Right forelimb (tissue), 1 donor: ENCODE measurements at regions not wholly inside any gene's neighbourhood (a gene's known extent, or its start where the extent isn't known, plus 50 kb on each side); places are given as distances from the start of the nearest gene placed in this dataset.

Source experiments
- DNase-seq: peaks from one replicate; pipeline ENCODE4 v3.0.0-alpha.2; 2018

GRCh38 chr1:81569761-81570160 lies 231.0 kb upstream of the ADGRL2 start:
- DNase-seq: no peak

GRCh38 chr1:81563632-81564031 lies 237.1 kb upstream of the ADGRL2 start:
- DNase-seq: no peak

GRCh38 chr1:81562934-81563333 lies 237.8 kb upstream of the ADGRL2 start:
- DNase-seq: no peak

- no peak for DNase-seq
Observed at GRCh38 chr1:81560629-81561028, 240.1 kb upstream of the ADGRL2 start.

- DNase-seq: no peak
Observed at GRCh38 chr1:81559662-81560350, 240.9 kb upstream of the ADGRL2 start.

- DNase-seq: no peak
Observed at GRCh38 chr1:81558291-81559076, 242.2 kb upstream of the ADGRL2 start.

- no peak for DNase-seq
Observed at GRCh38 chr1:81556968-81557367, 243.8 kb upstream of the ADGRL2 start.

GRCh38 chr1:81554534-81554933 lies 246.2 kb upstream of the ADGRL2 start:
- DNase-seq: no peak

- DNase-seq: no peak
Observed at GRCh38 chr1:81554108-81554507, 246.6 kb upstream of the ADGRL2 start.

- DNase-seq: no peak
Observed at GRCh38 chr1:81553503-81553902, 247.2 kb upstream of the ADGRL2 start.

GRCh38 chr1:81551946-81552345 lies 248.8 kb upstream of the ADGRL2 start:
- no peak for DNase-seq

GRCh38 chr1:81550753-81551152 lies 250.0 kb upstream of the ADGRL2 start:
- no peak for DNase-seq

GRCh38 chr1:81549588-81550127 lies 251.1 kb upstream of the ADGRL2 start:
- DNase-seq: no peak

- DNase-seq: no peak
Observed at GRCh38 chr1:81548918-81549587, 251.7 kb upstream of the ADGRL2 start.

- no peak for DNase-seq
Observed at GRCh38 chr1:81547912-81548303, 252.8 kb upstream of the ADGRL2 start.

GRCh38 chr1:81547261-81547911 lies 253.3 kb upstream of the ADGRL2 start:
- no peak for DNase-seq

GRCh38 chr1:81545734-81546133 lies 255.0 kb upstream of the ADGRL2 start:
- DNase-seq: no peak

GRCh38 chr1:81543764-81544163 lies 257.0 kb upstream of the ADGRL2 start:
- no peak for DNase-seq

GRCh38 chr1:81542196-81542595 lies 258.5 kb upstream of the ADGRL2 start:
- no peak for DNase-seq

GRCh38 chr1:81540216-81540615 lies 260.5 kb upstream of the ADGRL2 start:
- no peak for DNase-seq

GRCh38 chr1:81529014-81529413 lies 271.7 kb upstream of the ADGRL2 start:
- no peak for DNase-seq

- no peak for DNase-seq
Observed at GRCh38 chr1:81525085-81525484, 275.6 kb upstream of the ADGRL2 start.

GRCh38 chr1:81519987-81520386 lies 280.7 kb upstream of the ADGRL2 start:
- no peak for DNase-seq
